HCT116 (cell line): ENCODE measurements at regions not wholly inside any gene's neighbourhood (a gene's known extent, or its start where the extent isn't known, plus 50 kb on each side); places are given as distances from the start of the nearest gene placed in this dataset.

Experiments
- CBX3 ChIP-seq: IDR thresholded peaks from 2 replicates; pipeline ENCODE4 v1.6.1; 2012; ENCODE audit warnings: low read depth
- CEBPB ChIP-seq: IDR thresholded peaks from 2 replicates; pipeline ENCODE4 v1.6.1; 2012; ENCODE audit warnings: low read depth
- ELF1 ChIP-seq: IDR thresholded peaks from 2 replicates; pipeline ENCODE4 v1.6.1; 2012; ENCODE audit warnings: low read depth, borderline replicate concordance
- EZH2 ChIP-seq: fragments of 200-600 bp; sonication (generic); IDR thresholded peaks from 2 replicates; pipeline ENCODE4 v1.6.1; 2017; ENCODE audit warnings: antibody characterized with exemption, mixed run types
- POLR2A ChIP-seq: IDR thresholded peaks from 2 replicates; pipeline ENCODE4 v1.7.0; 2011; ENCODE audit warnings: borderline replicate concordance; ENCODE audit not compliant: insufficient read depth, insufficient read length; ENCODE audit errors: extremely low read depth
- POLR2AphosphoS5 ChIP-seq: IDR thresholded peaks from 2 replicates; pipeline ENCODE4 v1.6.1; 2011; ENCODE audit warnings: mild to moderate bottlenecking, low read depth, low read length, moderate library complexity
- TCF7L2 ChIP-seq: IDR thresholded peaks from 2 replicates; pipeline ENCODE4 v1.7.0; 2011; ENCODE audit warnings: borderline replicate concordance, inconsistent platforms; ENCODE audit not compliant: insufficient read depth, insufficient read length; ENCODE audit errors: extremely low read depth
- YY1 ChIP-seq: IDR thresholded peaks from 2 replicates; pipeline ENCODE4 v1.6.1; 2011; ENCODE audit warnings: low read length, low read depth, moderate library complexity, mild to moderate bottlenecking; ENCODE audit not compliant: insufficient replicate concordance; ENCODE audit errors: extremely low read depth
- TF ChIP-seq, protein P1 (sequence below): IDR thresholded peaks from 2 replicates; pipeline ENCODE4 v1.6.1; 2012; ENCODE audit warnings: low read depth
- TF ChIP-seq, protein P2 (sequence below), 3 experiments: fragments of 200-600 bp in 1 of 3; sonication (generic) in 1 of 3; IDR thresholded peaks in 2 of 3; conservative IDR thresholded peaks in 1 of 3; 2 replicates each; pipeline ENCODE4 v1.5.1; 2012 to 2017; ENCODE audit warnings: low read depth in 2 of 3, low read length in 2 of 3, antibody characterized with exemption in 1 of 3, borderline replicate concordance in 1 of 3, control low read depth in 1 of 3, mild to moderate bottlenecking in 1 of 3, mixed read lengths in 1 of 3, mixed run types in 1 of 3, moderate library complexity in 1 of 3; ENCODE audit not compliant: insufficient read depth in 1 of 3
- TF ChIP-seq, protein P3 (sequence below): IDR thresholded peaks from 2 replicates; pipeline ENCODE4 v1.6.1; 2012

DNA sequence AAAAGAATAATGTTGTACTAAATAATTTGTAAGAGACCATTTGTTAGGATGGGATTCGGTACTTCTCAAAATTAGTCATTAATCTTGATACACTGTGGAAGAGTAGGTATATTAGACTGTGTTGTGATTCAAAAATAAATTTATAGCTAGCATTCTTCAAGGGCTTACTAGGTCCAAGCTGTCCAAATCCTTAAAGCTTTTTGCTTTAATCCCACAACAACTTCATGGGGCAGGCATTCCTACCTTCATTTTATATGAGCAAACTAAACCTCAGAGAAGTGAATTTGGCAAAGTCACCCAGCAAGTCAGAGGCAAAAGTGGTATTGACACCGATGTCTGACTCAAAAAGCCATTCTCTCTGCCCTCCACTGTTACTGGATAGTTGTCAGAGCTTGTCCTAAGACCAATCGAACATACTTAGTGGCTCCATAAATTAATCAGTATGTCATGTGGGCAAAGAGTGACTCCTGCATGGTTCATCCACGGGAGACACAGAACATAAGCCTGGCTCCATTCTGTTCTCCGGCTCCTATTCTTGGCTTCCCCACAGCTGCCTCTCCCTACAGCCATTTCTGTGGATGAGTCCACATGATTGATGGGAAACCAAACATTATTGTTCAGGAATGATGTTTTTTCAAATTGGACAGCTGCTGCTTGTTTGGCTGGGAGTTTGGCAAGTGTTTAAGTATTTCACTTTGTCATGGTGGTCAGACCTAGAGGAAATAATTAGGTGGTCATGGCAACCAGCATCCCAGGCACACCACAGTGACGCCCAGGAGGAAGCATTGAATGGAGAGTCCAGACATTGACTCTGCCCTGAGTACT lies 133.4 kb upstream of the FGGY start:
- TF ChIP-seq, protein P1, sequence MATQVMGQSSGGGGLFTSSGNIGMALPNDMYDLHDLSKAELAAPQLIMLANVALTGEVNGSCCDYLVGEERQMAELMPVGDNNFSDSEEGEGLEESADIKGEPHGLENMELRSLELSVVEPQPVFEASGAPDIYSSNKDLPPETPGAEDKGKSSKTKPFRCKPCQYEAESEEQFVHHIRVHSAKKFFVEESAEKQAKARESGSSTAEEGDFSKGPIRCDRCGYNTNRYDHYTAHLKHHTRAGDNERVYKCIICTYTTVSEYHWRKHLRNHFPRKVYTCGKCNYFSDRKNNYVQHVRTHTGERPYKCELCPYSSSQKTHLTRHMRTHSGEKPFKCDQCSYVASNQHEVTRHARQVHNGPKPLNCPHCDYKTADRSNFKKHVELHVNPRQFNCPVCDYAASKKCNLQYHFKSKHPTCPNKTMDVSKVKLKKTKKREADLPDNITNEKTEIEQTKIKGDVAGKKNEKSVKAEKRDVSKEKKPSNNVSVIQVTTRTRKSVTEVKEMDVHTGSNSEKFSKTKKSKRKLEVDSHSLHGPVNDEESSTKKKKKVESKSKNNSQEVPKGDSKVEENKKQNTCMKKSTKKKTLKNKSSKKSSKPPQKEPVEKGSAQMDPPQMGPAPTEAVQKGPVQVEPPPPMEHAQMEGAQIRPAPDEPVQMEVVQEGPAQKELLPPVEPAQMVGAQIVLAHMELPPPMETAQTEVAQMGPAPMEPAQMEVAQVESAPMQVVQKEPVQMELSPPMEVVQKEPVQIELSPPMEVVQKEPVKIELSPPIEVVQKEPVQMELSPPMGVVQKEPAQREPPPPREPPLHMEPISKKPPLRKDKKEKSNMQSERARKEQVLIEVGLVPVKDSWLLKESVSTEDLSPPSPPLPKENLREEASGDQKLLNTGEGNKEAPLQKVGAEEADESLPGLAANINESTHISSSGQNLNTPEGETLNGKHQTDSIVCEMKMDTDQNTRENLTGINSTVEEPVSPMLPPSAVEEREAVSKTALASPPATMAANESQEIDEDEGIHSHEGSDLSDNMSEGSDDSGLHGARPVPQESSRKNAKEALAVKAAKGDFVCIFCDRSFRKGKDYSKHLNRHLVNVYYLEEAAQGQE = no peak
- TF ChIP-seq, protein P2, sequence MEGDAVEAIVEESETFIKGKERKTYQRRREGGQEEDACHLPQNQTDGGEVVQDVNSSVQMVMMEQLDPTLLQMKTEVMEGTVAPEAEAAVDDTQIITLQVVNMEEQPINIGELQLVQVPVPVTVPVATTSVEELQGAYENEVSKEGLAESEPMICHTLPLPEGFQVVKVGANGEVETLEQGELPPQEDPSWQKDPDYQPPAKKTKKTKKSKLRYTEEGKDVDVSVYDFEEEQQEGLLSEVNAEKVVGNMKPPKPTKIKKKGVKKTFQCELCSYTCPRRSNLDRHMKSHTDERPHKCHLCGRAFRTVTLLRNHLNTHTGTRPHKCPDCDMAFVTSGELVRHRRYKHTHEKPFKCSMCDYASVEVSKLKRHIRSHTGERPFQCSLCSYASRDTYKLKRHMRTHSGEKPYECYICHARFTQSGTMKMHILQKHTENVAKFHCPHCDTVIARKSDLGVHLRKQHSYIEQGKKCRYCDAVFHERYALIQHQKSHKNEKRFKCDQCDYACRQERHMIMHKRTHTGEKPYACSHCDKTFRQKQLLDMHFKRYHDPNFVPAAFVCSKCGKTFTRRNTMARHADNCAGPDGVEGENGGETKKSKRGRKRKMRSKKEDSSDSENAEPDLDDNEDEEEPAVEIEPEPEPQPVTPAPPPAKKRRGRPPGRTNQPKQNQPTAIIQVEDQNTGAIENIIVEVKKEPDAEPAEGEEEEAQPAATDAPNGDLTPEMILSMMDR (IDR thresholded peaks at IDR 0.05 in 2 of 3, conservative IDR thresholded peaks at IDR 0.05 in 1 of 3; ENCODE audit: borderline replicate concordance in 1 of 3, insufficient read depth in 1 of 3, low read depth in 2 of 3, low read length in 2 of 3) = no peak
- TF ChIP-seq YY1 (no peak), ELF1 (no peak), POLR2AphosphoS5 (no peak), EZH2 (no peak), POLR2A (no peak), CBX3 (no peak), TCF7L2 (no peak), CEBPB (no peak)
- TF ChIP-seq, protein P3, sequence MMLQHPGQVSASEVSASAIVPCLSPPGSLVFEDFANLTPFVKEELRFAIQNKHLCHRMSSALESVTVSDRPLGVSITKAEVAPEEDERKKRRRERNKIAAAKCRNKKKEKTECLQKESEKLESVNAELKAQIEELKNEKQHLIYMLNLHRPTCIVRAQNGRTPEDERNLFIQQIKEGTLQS = no peak
